RWPE1 (cell line): ENCODE measurements at regions not wholly inside any gene's neighbourhood (a gene's known extent, or its start where the extent isn't known, plus 50 kb on each side); places are given as distances from the start of the nearest gene placed in this dataset.
"Not testable (repeated sequence)": the region's sequence is repeated elsewhere in the genome, so short reads cannot be mapped to it uniquely, and the experiment has no call there.

ENCODE experiments used
- CTCF ChIA-PET: fragments of 350-600 bp; sonication (Branson Sonifier 250); formaldehyde crosslinking; extraction: SDS; loops from one replicate; lab custom pipeline; 2021; lab: Yijun Ruan, JAX
- POLR2A ChIA-PET: fragments of 400-600 bp; formaldehyde crosslinking; extraction: SDS; loops from one replicate; lab custom pipeline; 2020; ENCODE audit warnings: antibody characterized with exemption; ENCODE audit not compliant: low non-redundant PET; lab: Yijun Ruan, JAX
- DNase-seq: peaks from one replicate; pipeline ENCODE4 v3.0.0; 2012; ENCODE audit warnings: low spot score
- H3K27ac ChIP-seq: fragments of 450-650 bp; 2 replicates; pipeline ENCODE4 v1.5.1; 2017
- CTCF ChIP-seq: fragments of 450-650 bp; conservative IDR thresholded peaks from 2 replicates; pipeline ENCODE4 v1.5.1; 2017; ENCODE audit warnings: low read depth, mild to moderate bottlenecking

GRCh38 chr15:78708713-78709260 lies 67.8 kb upstream of the CHRNB4 start:
- TF ChIP-seq CTCF, result no peak
- CTCF ChIA-PET, result interaction anchor here (0.5 to 2.1 kb wide), 13 partner anchors 19 to 1616 kb away, joined by 3 to 19 read pairs (median 3); partner anchors contain the start of gene CHRNA5
- DNase-seq, result no peak
- H3K27ac ChIP-seq, result no peak overlapping the region
- POLR2A ChIA-PET, result no interaction called here

- DNase-seq, H3K27ac ChIP-seq, POLR2A ChIA-PET: not testable (repeated sequence)
- CTCF ChIA-PET, result interaction anchor here (0.8 to 1.0 kb wide), 2 partner anchors 68 to 93 kb away, joined by 6 to 8 read pairs; no protein-coding TSS in a partner anchor
Measured at GRCh38 chr15:78706481-78707235, 65.6 kb upstream of the CHRNB4 start.

GRCh38 chr15:78703334-78704056 lies 62.5 kb upstream of the CHRNB4 start:
- CTCF ChIA-PET, result interaction anchor here (1.2 to 1.3 kb wide), 2 partner anchors 13 to 48 kb away, joined by 4 to 5 read pairs; no protein-coding TSS in a partner anchor
- POLR2A ChIA-PET, result not testable (repeated sequence)

GRCh38 chr15:78702609-78703333 lies 61.8 kb upstream of the CHRNB4 start:
- DNase-seq, result no peak
- no peak for TF ChIP-seq CTCF
- ChIA-PET CTCF (interaction anchor here (0.7 to 1.3 kb wide), 3 partner anchors 12 to 75 kb away, joined by 3 to 5 read pairs (median 4); no protein-coding TSS in a partner anchor), POLR2A (no interaction called here)
- H3K27ac ChIP-seq, result no peak overlapping the region

More at GRCh38 chr15:78703334-78704056, 62.5 kb upstream of the CHRNB4 start:
- DNase-seq, H3K27ac ChIP-seq: not testable (repeated sequence)

GRCh38 chr15:78697449-78697848 lies 56.4 kb upstream of the CHRNB4 start:
- POLR2A ChIA-PET, result no interaction called here

GRCh38 chr15:78696436-78696835 lies 55.4 kb upstream of the CHRNB4 start:
- no peak for TF ChIP-seq CTCF
- ChIA-PET POLR2A (no interaction called here), CTCF (no interaction called here)
- no peak overlapping the region for H3K27ac ChIP-seq
- no peak for DNase-seq

More at GRCh38 chr15:78697449-78697848, 56.4 kb upstream of the CHRNB4 start:
- H3K27ac ChIP-seq, result no peak overlapping the region
- DNase-seq, result no peak
- CTCF ChIA-PET, result interaction anchor here (0.6 kb wide), 1 partner anchor 290 kb away, joined by 3 read pairs; no protein-coding TSS in a partner anchor
- TF ChIP-seq CTCF, result no peak

- ChIA-PET POLR2A (no interaction called here), CTCF (interaction anchor here (1.1 kb wide), 1 partner anchor 34 kb away, joined by 4 read pairs; no protein-coding TSS in a partner anchor)
- no peak for DNase-seq
- no peak for TF ChIP-seq CTCF
- H3K27ac ChIP-seq, result no peak overlapping the region
Measured at GRCh38 chr15:78695854-78696253, 54.8 kb upstream of the CHRNB4 start.
